GM21360 (cell line): ENCODE measurements at regions not wholly inside any gene's neighbourhood (a gene's known extent, or its start where the extent isn't known, plus 50 kb on each side); places are given as distances from the start of the nearest gene placed in this dataset.
"Not testable (repeated sequence)": the region's sequence is repeated elsewhere in the genome, so short reads cannot be mapped to it uniquely, and the experiment has no call there.

Experiments used
- ATAC-seq: cut with Tn5 transposase; IDR thresholded peaks from one replicate; pipeline ENCODE4 v1.9.1; 2021; ENCODE audit warnings: mild to moderate bottlenecking, moderate library complexity; ENCODE audit not compliant: unreplicated experiment

- ATAC-seq: no peak
Measured at GRCh38 chr2:228600265-228600664, 418.8 kb upstream of the SPHKAP start.

- ATAC-seq: no peak
Measured at GRCh38 chr2:228599781-228600180, 418.3 kb upstream of the SPHKAP start.

- no peak for ATAC-seq
Measured at GRCh38 chr2:228599297-228599696, 417.8 kb upstream of the SPHKAP start.

GRCh38 chr2:228597032-228597431 is 415.5 kb upstream of the SPHKAP start:
- ATAC-seq: no peak

- ATAC-seq: no peak
Measured at GRCh38 chr2:228594012-228594411, 412.5 kb upstream of the SPHKAP start.

GRCh38 chr2:228592925-228593324 is 411.4 kb upstream of the SPHKAP start:
- no peak for ATAC-seq

GRCh38 chr2:228590681-228591080 is 409.2 kb upstream of the SPHKAP start:
- ATAC-seq: peak; percentile 99

GRCh38 chr2:228589115-228589514 is 407.6 kb upstream of the SPHKAP start:
- ATAC-seq: no peak

GRCh38 chr2:228581731-228582130 is 400.2 kb upstream of the SPHKAP start:
- no peak for ATAC-seq

GRCh38 chr2:228575897-228576296 is 394.4 kb upstream of the SPHKAP start:
- no peak for ATAC-seq

- ATAC-seq: not testable (repeated sequence)
Measured at GRCh38 chr2:228568275-228568674, 386.8 kb upstream of the SPHKAP start.

GRCh38 chr2:228561816-228562215 is 380.3 kb upstream of the SPHKAP start:
- ATAC-seq: no peak

GRCh38 chr2:228559774-228560415 is 378.4 kb upstream of the SPHKAP start:
- ATAC-seq: no peak

- ATAC-seq: no peak
Measured at GRCh38 chr2:228556717-228557116, 375.2 kb upstream of the SPHKAP start.

- no peak for ATAC-seq
Measured at GRCh38 chr2:228549441-228550007, 368.0 kb upstream of the SPHKAP start.

GRCh38 chr2:228548230-228548629 is 366.7 kb upstream of the SPHKAP start:
- no peak for ATAC-seq

- ATAC-seq: no peak
Measured at GRCh38 chr2:228545748-228546145, 364.3 kb upstream of the SPHKAP start.

- no peak for ATAC-seq
Measured at GRCh38 chr2:228545041-228545747, 363.7 kb upstream of the SPHKAP start.

- no peak for ATAC-seq
Measured at GRCh38 chr2:228543117-228543516, 361.6 kb upstream of the SPHKAP start.

- no peak for ATAC-seq
Measured at GRCh38 chr2:228542277-228542676, 360.8 kb upstream of the SPHKAP start.

GRCh38 chr2:228541789-228542188 is 360.3 kb upstream of the SPHKAP start:
- no peak for ATAC-seq

- ATAC-seq: no peak
Measured at GRCh38 chr2:228540976-228541375, 359.5 kb upstream of the SPHKAP start.
